ENCODE measurements at regions not wholly inside any gene's neighbourhood (a gene's known extent, or its start where the extent isn't known, plus 50 kb on each side); places are given as distances from the start of the nearest gene placed in this dataset.

- DNase-seq: no peak
These were observed 141.4 kb downstream of the IRS2 start for GRCh38 chr13:109644956-109645355.

- no peak for DNase-seq
These were observed 142.2 kb downstream of the IRS2 start for GRCh38 chr13:109644069-109644750.

- DNase-seq: no peak
These were observed 144.0 kb downstream of the IRS2 start for GRCh38 chr13:109642358-109642757.

- DNase-seq: no peak
These were observed 149.6 kb downstream of the IRS2 start for GRCh38 chr13:109636736-109637135.

- DNase-seq: no peak
These were observed 155.3 kb downstream of the IRS2 start for GRCh38 chr13:109631069-109631468.

GRCh38 chr13:109630271-109630670 lies 156.1 kb downstream of the IRS2 start:
- no peak for DNase-seq

- no peak for DNase-seq
These were observed 156.6 kb downstream of the IRS2 start for GRCh38 chr13:109629737-109630136.

GRCh38 chr13:109628251-109628699 lies 158.1 kb downstream of the IRS2 start:
- DNase-seq: no peak

GRCh38 chr13:109627649-109628048 lies 158.7 kb downstream of the IRS2 start:
- DNase-seq: no peak

GRCh38 chr13:109626386-109627171 lies 159.8 kb downstream of the IRS2 start:
- no peak for DNase-seq

GRCh38 chr13:109625156-109625555 lies 161.2 kb downstream of the IRS2 start:
- no peak for DNase-seq

GRCh38 chr13:109622006-109622405 lies 164.4 kb downstream of the IRS2 start:
- DNase-seq: no peak

- no peak for DNase-seq
These were observed 170.5 kb downstream of the IRS2 start for GRCh38 chr13:109615721-109616420.

GRCh38 chr13:109611912-109612691 lies 174.3 kb downstream of the IRS2 start:
- DNase-seq: no peak

GRCh38 chr13:109610517-109610916 lies 175.9 kb downstream of the IRS2 start:
- peak in 8 of 58 donors; percentile 1 to 9 (median 2) for DNase-seq

GRCh38 chr13:109608503-109608902 lies 177.9 kb downstream of the IRS2 start:
- DNase-seq: no peak

GRCh38 chr13:109608059-109608458 lies 178.3 kb downstream of the IRS2 start:
- no peak for DNase-seq

- no peak for DNase-seq
These were observed 179.9 kb downstream of the IRS2 start for GRCh38 chr13:109606520-109606919.

- DNase-seq: no peak
These were observed 180.5 kb downstream of the IRS2 start for GRCh38 chr13:109605846-109606245.

- no peak for DNase-seq
These were observed 181.5 kb downstream of the IRS2 start for GRCh38 chr13:109604894-109605293.

- no peak for DNase-seq
These were observed 184.0 kb downstream of the IRS2 start for GRCh38 chr13:109602356-109602755.
